HT1080 (cell line): ENCODE measurements at regions not wholly inside any gene's neighbourhood (a gene's known extent, or its start where the extent isn't known, plus 50 kb on each side); places are given as distances from the start of the nearest gene placed in this dataset.

ENCODE experiments used
- DNase-seq: peaks from one replicate; pipeline ENCODE4 v3.0.0-alpha.2; 2015; ENCODE audit warnings: low read depth

DNA sequence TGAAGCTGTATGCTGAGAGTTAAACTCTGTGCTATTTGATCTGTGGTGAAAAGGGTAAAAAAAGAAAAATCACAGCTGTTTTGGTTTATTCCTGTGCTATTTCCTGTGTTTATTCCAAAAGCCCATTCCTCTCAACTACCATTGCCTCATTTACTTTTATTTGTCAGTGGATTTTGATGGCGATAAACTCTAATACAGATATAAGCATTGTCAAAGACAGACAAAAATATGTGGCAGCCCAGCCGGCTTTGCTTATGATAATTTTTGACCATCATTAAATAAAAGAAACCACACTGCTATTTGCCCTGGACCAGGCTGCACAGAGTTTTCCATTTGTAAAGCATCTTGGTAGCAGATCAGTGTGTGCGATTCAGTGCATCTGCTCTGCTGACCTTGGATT lies 473.6 kb upstream of the ASIC2 start:
- DNase-seq, result no peak

DNA sequence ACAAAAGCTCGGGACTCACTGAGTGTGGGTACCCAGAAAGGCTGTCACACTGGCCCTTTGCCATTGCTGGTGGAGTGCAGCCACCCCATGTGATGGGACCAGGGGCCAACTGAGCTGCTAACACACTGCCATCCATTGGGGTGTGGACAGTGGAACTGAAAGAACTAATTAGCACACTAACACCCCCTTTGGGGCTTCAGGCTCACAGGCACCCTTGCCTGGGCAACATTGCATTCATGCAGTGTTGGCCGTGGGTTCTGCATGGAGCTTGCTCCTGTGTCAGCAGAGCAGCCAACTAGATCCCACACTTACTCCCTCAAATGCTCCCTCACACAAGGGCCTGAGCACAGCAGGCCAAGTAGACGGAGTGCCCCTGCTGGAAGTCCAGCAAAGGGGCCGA lies 476.0 kb upstream of the ASIC2 start:
- DNase-seq, result no peak

DNA sequence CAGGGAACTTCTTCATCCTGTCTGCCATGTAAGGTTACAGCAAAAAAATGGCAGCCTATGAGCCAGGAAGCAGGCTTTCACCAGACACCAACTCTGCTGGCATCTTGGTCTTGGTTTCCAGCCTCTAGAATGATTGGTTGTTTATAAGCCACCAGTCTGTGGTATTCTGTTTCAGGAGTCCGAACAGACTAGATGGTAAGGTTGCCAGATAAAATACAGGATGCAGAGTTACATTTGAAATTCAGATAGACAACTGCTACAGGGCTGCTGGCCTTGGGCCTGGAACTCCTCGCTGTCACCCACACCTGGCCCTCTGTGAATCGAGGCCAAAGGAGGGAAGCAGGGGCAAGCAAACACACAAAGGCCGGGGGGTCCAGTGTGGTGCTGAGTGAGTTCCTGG lies 478.8 kb upstream of the CCL2 start:
- DNase-seq, result no peak

- no peak for DNase-seq
Observed at GRCh38 chr17:33776903-33777302, 478.2 kb upstream of the CCL2 start.

GRCh38 chr17:33777674-33778073 lies 477.4 kb upstream of the CCL2 start:
- DNase-seq, result no peak

DNA sequence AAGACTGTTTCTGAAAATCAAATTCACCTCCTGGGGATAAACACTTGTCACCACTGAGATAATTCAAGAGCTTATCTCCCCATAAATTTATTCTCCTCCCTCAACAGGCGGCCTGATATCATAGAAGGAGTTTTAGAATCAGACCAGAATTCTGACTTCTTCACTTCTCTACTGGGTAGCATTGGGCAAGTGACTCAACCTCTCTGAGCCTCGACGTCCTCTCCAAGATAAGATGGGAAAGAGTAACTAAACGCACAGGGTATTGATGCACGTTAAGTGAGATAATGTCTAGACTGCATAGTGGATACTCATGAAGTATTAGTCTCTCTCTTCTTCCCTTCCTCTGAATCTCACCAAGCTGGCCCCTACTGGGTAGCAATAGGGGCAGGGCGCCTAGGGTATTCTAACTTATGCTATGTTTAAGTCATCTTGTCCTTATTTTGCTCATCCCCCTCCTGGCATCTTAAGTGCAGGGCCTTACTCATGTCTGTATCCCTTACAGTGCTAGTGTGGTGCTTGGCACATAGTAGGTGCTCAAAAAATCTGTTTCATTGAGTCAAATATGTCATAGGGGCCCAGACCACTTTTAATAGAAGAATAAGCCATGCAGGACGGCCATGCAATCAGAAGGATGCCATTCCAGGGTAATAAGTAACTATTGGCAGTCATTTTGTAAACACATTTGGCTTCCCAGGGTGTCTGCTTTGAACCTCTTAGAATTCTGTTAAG lies 476.4 kb upstream of the CCL2 start:
- no peak for DNase-seq

- peak; percentile 62 for DNase-seq
Observed at GRCh38 chr17:33779234-33779591, 475.9 kb upstream of the CCL2 start.

GRCh38 chr17:33785281-33785680 lies 469.8 kb upstream of the CCL2 start:
- no peak for DNase-seq

DNA sequence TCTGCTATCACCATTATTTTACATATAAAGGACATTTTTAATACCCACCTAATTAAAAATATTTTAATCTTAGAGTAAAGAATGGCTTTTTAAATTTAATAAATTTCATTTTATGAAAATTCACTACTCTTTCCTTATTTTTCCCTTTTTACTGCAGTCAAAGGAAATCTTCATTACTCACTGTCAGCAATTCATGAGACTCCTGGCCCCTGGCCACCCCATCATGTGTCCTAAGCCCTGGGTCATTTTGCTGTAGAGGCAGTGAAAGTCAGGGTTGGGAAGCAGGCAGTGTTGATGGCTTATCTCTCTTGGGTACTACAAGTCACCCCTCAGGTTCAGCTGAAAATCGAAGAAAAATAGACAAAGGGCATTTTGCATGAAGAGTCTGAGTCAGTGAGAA lies 468.6 kb upstream of the CCL2 start:
- no peak for DNase-seq

- DNase-seq, result no peak
Observed at GRCh38 chr17:33789658-33790057, 465.4 kb upstream of the CCL2 start.

- no peak for DNase-seq
Observed at GRCh38 chr17:33797181-33797580, 457.9 kb upstream of the CCL2 start.

GRCh38 chr17:33798308-33798707 lies 456.8 kb upstream of the CCL2 start:
- DNase-seq, result no peak

DNA sequence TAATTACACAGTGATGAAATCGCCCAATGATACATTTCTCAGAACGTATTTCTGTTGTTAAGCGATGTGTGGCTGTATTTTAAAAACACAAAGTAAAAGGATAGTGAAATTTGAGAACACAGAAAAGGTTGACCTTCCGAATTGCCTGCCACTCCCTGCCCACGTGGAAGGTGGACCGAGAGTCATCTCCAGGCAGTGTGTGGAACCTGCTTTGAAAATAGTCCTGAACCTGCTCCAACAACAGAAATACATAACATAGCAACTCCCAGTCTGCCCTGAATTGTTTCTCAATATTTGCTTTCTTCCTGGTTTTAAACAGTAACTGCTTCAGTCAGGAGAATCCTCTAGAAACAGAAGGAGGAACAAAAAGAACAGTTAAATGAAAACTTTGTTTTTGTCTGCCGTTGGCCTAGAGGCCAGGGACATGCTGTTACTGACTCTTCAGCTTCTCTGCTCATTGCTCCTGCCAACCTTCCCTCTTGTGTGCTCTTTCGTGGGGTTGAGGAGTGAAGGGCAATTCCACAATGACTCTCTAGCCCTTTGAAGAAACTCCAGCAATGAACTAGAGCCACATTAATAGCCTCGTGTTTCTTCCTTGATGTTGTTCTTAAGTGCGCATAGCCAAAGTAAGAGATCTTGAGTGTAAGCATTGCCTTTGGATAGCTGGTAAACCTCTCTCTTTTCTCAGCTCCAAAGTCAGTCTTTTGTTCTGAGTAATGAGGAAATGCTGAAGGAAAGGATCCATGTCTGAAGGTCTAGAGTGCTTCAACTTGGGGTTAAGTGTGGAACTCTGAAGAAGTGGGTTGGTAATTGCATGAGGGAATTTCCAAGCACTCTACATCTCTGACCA lies 452.5 kb upstream of the CCL2 start:
- no peak for DNase-seq

- DNase-seq, result no peak
Observed at GRCh38 chr17:33803199-33803685, 451.8 kb upstream of the CCL2 start.

DNA sequence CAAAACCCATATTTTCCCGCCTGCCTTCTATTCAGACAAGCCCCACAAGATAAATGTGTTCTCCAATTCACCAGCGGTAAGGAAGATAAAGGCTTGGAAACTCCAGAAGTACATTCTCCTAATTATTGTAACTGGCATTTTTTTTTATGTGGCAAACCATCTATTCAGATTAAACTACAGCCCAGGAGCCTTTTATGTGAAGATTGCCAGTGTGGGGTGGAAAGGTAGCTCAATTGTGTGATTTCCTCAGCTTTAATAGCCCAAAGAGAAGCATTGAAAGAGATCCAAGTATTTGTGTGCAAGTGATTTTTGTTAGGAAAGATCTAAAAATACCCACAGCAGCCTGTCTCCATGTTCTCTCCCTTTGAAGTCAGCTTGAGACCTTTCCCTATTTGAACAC lies 451.4 kb upstream of the CCL2 start:
- no peak for DNase-seq

GRCh38 chr17:33804401-33804800 lies 450.7 kb upstream of the CCL2 start:
- no peak for DNase-seq

GRCh38 chr17:33806631-33807030 lies 448.5 kb upstream of the CCL2 start:
- no peak for DNase-seq

DNA sequence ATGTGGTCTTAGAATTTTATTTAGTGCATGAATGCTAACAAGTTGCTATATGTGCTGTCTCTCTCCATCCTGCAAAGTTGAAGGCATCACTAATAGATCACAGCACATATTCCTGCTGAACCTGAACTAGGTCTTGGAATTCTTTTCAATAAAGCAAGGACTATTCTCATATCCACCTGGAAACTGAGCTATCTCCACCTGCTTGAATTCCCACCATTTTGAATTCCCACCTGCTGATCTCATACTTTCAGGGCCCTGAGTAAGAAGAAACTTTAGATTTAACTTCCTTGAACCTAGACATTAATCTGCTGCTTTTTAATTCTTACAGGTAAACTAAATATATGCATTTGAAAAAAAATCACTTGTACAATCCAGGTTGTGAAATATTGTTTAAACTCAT lies 445.3 kb upstream of the CCL2 start:
- DNase-seq, result no peak

DNA sequence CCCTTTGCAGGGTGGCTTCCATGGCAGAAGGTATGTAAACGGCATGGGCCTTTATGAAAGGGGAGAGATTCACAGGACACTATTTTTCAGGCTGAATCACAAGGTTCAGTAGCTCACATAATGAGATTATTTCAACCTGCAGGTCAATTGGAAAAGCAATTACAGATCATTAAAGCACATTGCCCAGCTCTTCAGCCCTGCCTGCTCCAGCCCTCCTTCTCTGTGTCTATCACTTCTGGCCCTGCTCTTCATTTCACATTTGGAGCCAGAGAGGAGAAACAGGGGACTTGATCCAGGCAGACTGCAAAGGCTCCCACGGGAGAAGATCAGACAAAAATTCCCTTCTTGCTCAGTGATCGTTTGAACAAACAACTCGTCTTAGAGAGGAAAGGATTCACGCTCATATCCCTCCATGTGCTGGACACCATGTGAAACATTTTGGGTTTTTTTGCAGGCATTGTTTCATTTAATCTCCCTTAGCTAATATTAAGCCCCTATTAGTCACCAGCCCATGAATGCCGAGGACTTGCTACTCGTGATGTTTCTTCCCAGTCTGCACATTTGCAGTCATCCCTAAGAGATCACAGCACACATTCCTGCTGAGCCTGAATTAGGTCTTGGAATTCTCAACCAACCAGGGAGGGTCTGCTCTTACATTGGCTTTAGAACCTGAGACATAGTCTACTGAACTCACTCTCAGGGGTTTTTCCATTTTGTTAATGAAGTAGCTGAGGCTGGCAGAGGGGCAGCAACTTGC lies 443.9 kb upstream of the CCL2 start:
- DNase-seq, result no peak

GRCh38 chr17:33811984-33812577 lies 443.0 kb upstream of the CCL2 start:
- no peak for DNase-seq

GRCh38 chr17:33814852-33815251 lies 440.2 kb upstream of the CCL2 start:
- DNase-seq, result no peak

DNA sequence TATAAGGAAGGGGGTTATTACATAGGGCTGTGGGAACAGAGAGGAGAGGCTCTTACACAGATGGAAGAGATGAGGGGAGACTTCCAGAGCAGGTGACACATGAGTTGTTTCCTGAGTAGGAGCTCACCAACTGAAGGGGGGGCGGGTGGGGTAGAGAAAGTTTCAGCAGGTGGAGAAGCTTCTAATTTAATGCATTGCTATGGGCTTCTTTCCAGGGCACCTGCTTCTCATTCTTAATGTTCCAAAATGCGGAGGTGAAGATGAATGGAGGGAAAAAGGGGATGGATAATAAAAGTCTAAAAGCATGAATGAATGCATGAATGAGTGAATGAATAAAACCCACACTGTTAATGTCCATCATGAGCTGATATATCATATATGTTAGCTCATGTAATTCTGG lies 439.0 kb upstream of the CCL2 start:
- no peak for DNase-seq
